ENCODE measurements at regions not wholly inside any gene's neighbourhood (a gene's known extent, or its start where the extent isn't known, plus 50 kb on each side); places are given as distances from the start of the nearest gene placed in this dataset.

DNA sequence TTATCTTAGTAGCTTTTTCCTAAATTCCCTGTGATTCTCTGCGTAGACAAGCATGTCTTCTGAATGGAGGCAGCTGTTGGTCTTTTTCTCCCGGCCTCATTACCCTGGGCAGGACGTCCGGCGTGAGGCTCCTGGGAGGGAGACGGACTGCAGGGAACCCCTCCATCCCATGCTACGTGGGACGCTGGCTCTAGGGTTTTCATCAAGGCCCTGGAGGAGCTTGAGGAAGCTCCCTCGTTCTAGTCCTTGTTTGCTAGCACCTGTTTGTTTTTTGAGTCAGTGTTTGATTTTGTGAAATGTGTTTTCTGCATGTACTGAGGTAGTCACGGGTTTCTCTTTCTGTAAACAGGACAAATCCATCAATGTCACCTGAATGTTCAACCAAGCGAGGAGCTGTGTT lies 99.3 kb upstream of the TMEM18 start:
- TF ChIP-seq POLR2A (IDR thresholded peaks at IDR 0.05; ENCODE audit: low read length) (no peak), GATA1 (IDR thresholded peaks at IDR 0.05; ENCODE audit: low read depth, low read length) (no peak)

Data from erythroblast (primary cell).